ENCODE measurements at regions not wholly inside any gene's neighbourhood (a gene's known extent, or its start where the extent isn't known, plus 50 kb on each side); places are given as distances from the start of the nearest gene placed in this dataset.

DNA sequence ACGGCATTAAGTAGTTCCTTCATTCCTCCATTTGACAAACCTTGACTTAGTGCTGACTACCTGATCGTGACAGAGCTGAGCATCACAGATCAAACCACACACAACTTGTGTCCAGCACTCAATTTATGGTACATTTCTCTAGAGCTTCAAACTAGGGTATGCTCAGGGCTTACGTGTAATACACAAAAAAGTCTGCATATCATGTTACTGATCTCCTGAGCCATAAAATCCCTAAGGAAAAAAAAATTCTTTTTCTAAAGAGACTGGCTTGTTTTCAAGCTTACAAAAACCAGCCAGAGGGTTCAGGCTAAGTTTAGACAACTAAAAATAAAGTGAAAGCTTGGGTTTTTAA, 88.0 kb upstream of the ALKAL2 start:
- TF ChIP-seq, protein P1, sequence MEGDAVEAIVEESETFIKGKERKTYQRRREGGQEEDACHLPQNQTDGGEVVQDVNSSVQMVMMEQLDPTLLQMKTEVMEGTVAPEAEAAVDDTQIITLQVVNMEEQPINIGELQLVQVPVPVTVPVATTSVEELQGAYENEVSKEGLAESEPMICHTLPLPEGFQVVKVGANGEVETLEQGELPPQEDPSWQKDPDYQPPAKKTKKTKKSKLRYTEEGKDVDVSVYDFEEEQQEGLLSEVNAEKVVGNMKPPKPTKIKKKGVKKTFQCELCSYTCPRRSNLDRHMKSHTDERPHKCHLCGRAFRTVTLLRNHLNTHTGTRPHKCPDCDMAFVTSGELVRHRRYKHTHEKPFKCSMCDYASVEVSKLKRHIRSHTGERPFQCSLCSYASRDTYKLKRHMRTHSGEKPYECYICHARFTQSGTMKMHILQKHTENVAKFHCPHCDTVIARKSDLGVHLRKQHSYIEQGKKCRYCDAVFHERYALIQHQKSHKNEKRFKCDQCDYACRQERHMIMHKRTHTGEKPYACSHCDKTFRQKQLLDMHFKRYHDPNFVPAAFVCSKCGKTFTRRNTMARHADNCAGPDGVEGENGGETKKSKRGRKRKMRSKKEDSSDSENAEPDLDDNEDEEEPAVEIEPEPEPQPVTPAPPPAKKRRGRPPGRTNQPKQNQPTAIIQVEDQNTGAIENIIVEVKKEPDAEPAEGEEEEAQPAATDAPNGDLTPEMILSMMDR (IDR thresholded peaks at IDR 0.05) = no peak
- no peak for TF ChIP-seq POLR2A (IDR thresholded peaks at IDR 0.05)
